Vagina (tissue), 2 donors: ENCODE measurements at regions not wholly inside any gene's neighbourhood (a gene's known extent, or its start where the extent isn't known, plus 50 kb on each side); places are given as distances from the start of the nearest gene placed in this dataset.

ENCODE experiments used
- DNase-seq, 2 donors: peaks; one replicate each; pipeline ENCODE4 v3.0.0-alpha.2; 2017; ENCODE audit errors: extremely low spot score in 2 of 2
- H3K27ac ChIP-seq: fragments of 200-600 bp; sonication (generic); one replicate; pipeline ENCODE4 v1.5.1; 2019
- H3K27me3 ChIP-seq: fragments of 200-600 bp; sonication (generic); one replicate; pipeline ENCODE4 v1.5.1; 2019
- H3K36me3 ChIP-seq, 2 donors: fragments of 200-600 bp; sonication (generic); one replicate each; pipeline ENCODE4 v1.5.1; 2017 to 2019
- H3K4me1 ChIP-seq: fragments of 200-600 bp; sonication (generic); one replicate; pipeline ENCODE4 v1.5.1; 2019
- H3K4me3 ChIP-seq, 2 donors: fragments of 200-600 bp; sonication (generic); 1 replicate in 1 of 2; 2 replicates in 1 of 2; pipeline ENCODE4 v1.5.1; 2016 to 2019
- H3K9me3 ChIP-seq: fragments of 200-600 bp; sonication (generic); one replicate; pipeline ENCODE4 v1.5.1; 2019
- CTCF ChIP-seq, 3 experiments: fragments of 450-650 bp in 2 of 3; fragments of 200-600 bp in 1 of 3; sonication (generic) in 1 of 3; IDR thresholded peaks; one replicate each; pipeline ENCODE4 v1.5.1; 2017 to 2019; ENCODE audit warnings: antibody characterized with exemption in 3 of 3, mild to moderate bottlenecking in 2 of 3, moderate library complexity in 2 of 3
- POLR2A ChIP-seq, 2 donors: fragments of 450-650 bp; IDR thresholded peaks; one replicate each; pipeline ENCODE4 v1.6.1; 2017; ENCODE audit warnings: antibody characterized with exemption in 2 of 2, mild to moderate bottlenecking in 2 of 2, moderate library complexity in 2 of 2
- POLR2AphosphoS5 ChIP-seq, 2 donors: sonication (generic); formaldehyde crosslinking; IDR thresholded peaks; one replicate each; pipeline ENCODE4 v1.9.0; 2017; ENCODE audit warnings: antibody characterized with exemption in 2 of 2, mild to moderate bottlenecking in 2 of 2, low read depth in 1 of 2; ENCODE audit not compliant: insufficient read depth in 1 of 2
- intact Hi-C: fragments of 100-400 bp; cut with DNase I; formaldehyde crosslinking; loops from one replicate; pipeline ENCODE4 v1.15.1; 2023

- H3K9me3 ChIP-seq, result no peaks in the 10 kb centered on the region
- no peak for DNase-seq
- intact Hi-C loops, result no loop called here
- no peaks in the 10 kb centered on the region for H3K36me3 ChIP-seq
- TF ChIP-seq POLR2A (IDR thresholded peaks at IDR 0.05), result no peak
- no peak for TF ChIP-seq CTCF (IDR thresholded peaks at IDR 0.05)
- TF ChIP-seq POLR2AphosphoS5 (IDR thresholded peaks at IDR 0.05; ENCODE audit: insufficient read depth in 1 of 2, low read depth in 1 of 2), result no peak
- no peaks in the 10 kb centered on the region for H3K4me1 ChIP-seq
- H3K4me3 ChIP-seq, result no peak overlapping the region
- no peaks in the 10 kb centered on the region for H3K27me3 ChIP-seq
- H3K27ac ChIP-seq, result no peak overlapping the region
Measured at GRCh38 chr3:83823095-83823494, 1135.7 kb upstream of the CADM2 start.

DNA sequence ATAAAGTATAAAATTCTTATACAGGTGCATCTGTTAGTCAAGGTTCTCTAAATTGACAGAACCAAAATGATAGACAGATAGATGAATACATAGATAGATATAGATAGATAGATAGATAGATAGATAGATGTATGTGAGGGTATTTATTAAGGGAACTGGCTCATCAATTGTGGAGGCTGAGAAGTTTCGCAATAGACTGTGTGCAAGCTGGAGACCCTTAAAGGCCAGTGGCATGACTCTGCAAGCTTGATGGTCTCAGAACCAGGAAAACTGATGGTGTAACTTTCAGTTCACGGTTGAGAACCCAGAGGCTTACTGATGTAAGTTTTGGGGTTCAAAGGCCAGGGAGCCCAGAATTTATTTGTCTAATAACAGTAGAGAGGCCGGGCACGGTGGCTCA lies 1123.7 kb upstream of the CADM2 start:
- intact Hi-C loops, result no loop called here
- DNase-seq, result no peak
- H3K4me3 ChIP-seq, result no peak overlapping the region
- no peaks in the 10 kb centered on the region for H3K4me1 ChIP-seq
- H3K27ac ChIP-seq, result no peak overlapping the region
- H3K36me3 ChIP-seq, result no peaks in the 10 kb centered on the region
- H3K9me3 ChIP-seq, result no peaks in the 10 kb centered on the region
- H3K27me3 ChIP-seq, result no peaks in the 10 kb centered on the region
- TF ChIP-seq CTCF (IDR thresholded peaks at IDR 0.05) (no peak), POLR2AphosphoS5 (IDR thresholded peaks at IDR 0.05; ENCODE audit: insufficient read depth in 1 of 2, low read depth in 1 of 2) (no peak), POLR2A (IDR thresholded peaks at IDR 0.05) (no peak)

DNA sequence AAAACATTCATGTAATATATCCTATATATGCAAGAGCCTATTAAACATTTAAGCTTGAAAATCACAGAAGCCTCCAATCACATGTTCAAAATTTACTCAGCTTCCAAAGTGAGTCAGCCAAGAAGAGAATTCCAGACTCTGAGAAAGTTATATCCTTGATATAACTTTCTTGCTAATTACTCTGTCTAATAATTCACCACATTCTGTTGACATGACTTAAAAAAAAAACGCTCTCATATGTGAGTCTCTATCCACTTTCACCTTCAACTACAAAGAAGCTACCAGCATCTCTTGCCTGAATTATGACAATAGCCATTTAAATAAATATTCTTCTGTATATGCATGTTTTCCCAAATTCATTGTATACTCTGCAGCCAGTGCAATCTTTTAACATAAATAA lies 1116.3 kb upstream of the CADM2 start:
- Histone ChIP-seq H3K27ac (no peak overlapping the region), H3K9me3 (no peaks in the 10 kb centered on the region), H3K36me3 (no peaks in the 10 kb centered on the region), H3K4me3 (no peak overlapping the region), H3K4me1 (no peaks in the 10 kb centered on the region), H3K27me3 (no peaks in the 10 kb centered on the region)
- no peak for DNase-seq
- intact Hi-C loops, result loop anchor here (10.0 kb wide), 1 partner anchor 908 kb away; no protein-coding TSS in a partner anchor
- TF ChIP-seq POLR2AphosphoS5 (IDR thresholded peaks at IDR 0.05; ENCODE audit: insufficient read depth in 1 of 2, low read depth in 1 of 2) (no peak), CTCF (IDR thresholded peaks at IDR 0.05) (no peak), POLR2A (IDR thresholded peaks at IDR 0.05) (no peak)

GRCh38 chr3:83843716-83844115 lies 1115.1 kb upstream of the CADM2 start:
- Histone ChIP-seq H3K4me3 (no peak overlapping the region), H3K9me3 (no peaks in the 10 kb centered on the region), H3K27me3 (no peaks in the 10 kb centered on the region), H3K36me3 (no peaks in the 10 kb centered on the region), H3K4me1 (no peaks in the 10 kb centered on the region), H3K27ac (no peak overlapping the region)
- no peak for DNase-seq
- intact Hi-C loops, result loop anchor here (10.0 kb wide), 1 partner anchor 909 kb away; no protein-coding TSS in a partner anchor
- TF ChIP-seq CTCF (IDR thresholded peaks at IDR 0.05), result no peak

DNA sequence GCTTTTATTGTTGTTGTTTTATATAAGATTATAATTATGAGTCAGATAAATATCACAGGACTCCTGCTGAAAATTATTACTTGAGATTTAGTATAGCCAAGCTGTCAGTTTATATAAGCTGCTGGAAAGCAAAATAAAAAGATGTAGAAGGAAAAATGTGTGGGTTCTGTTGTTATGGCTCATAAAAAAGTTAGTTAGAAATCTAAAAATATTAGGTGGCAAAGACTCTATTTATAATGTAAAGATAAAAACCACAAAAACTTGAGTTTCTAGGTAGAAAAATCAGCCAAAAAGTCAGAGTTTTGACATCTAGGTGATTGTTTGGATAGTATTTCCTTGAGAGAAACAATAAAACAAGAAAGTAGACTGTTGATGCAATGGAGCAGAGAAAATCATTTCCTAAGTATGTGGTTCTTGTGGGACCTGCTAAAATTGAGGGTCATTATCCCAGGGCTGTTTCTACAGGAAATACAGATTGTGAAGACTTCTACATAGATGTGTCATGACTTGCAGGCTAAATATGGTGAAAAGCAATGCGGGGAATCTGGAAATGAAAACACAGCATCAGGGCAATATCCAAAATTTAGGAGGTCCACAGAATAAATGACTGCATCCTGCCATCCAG lies 1109.6 kb upstream of the CADM2 start:
- intact Hi-C loops, result loop anchor here (10.0 kb wide), 1 partner anchor 914 kb away; no protein-coding TSS in a partner anchor
- Histone ChIP-seq H3K4me1 (no peaks in the 10 kb centered on the region), H3K4me3 (no peak overlapping the region), H3K27me3 (no peaks in the 10 kb centered on the region), H3K9me3 (no peaks in the 10 kb centered on the region), H3K27ac (no peak overlapping the region), H3K36me3 (no peaks in the 10 kb centered on the region)
- TF ChIP-seq CTCF (IDR thresholded peaks at IDR 0.05) (no peak), POLR2A (IDR thresholded peaks at IDR 0.05) (no peak), POLR2AphosphoS5 (IDR thresholded peaks at IDR 0.05; ENCODE audit: insufficient read depth in 1 of 2, low read depth in 1 of 2) (no peak)
- no peak for DNase-seq
